HG02623 (cell line): ENCODE measurements at regions not wholly inside any gene's neighbourhood (a gene's known extent, or its start where the extent isn't known, plus 50 kb on each side); places are given as distances from the start of the nearest gene placed in this dataset.

Source experiments
- ATAC-seq: cut with Tn5 transposase; IDR thresholded peaks from one replicate; pipeline ENCODE4 v1.9.1; 2021; ENCODE audit warnings: moderate library complexity; ENCODE audit not compliant: unreplicated experiment

DNA sequence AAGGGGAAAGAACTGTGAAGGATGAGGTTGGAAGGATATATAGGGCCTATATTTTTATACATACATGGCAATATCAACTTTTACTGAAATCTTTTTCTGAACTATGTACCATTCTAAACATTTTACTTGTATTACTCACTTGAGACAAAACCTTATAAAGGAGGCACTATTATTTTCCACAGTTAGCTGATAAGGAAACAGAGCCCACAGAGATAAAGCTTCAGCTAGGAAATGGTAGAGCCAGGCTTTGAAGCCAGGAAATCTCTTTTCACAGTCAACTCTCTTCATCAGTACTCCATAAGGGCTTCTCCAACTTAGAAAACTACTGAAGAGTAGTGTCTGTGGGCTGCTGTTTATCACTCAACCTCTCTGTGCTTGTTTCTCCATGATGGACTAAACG, 613.7 kb downstream of the PRELID2 start:
- ATAC-seq: no peak

- no peak for ATAC-seq
These were observed 614.7 kb downstream of the PRELID2 start for GRCh38 chr5:145220481-145220880.

GRCh38 chr5:145218982-145219381, 616.2 kb downstream of the PRELID2 start:
- no peak for ATAC-seq

DNA sequence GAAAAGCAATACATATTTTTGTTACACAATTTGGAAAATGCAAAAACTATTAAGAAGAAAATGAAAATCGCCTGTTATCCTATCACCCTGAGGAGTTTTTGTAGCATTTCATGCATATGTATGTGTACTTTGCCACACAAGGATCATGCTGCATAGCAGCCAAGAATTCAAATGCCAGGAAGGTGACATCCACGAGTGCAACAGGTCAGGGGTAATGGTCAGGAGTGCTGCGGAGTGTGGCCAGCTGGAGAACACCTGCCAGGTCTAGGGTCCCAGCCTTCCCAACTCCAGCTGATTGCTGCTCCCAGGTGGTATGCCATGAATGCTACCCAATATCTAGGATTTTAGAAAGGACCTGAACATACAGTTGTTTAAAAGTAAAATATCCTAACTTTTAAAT, 617.1 kb downstream of the PRELID2 start:
- ATAC-seq: no peak

GRCh38 chr5:145210020-145210419, 625.1 kb downstream of the PRELID2 start:
- no peak for ATAC-seq

- no peak for ATAC-seq
These were observed 629.6 kb downstream of the PRELID2 start for GRCh38 chr5:145205546-145205945.

- ATAC-seq: no peak
These were observed 630.4 kb downstream of the PRELID2 start for GRCh38 chr5:145204743-145205142.

DNA sequence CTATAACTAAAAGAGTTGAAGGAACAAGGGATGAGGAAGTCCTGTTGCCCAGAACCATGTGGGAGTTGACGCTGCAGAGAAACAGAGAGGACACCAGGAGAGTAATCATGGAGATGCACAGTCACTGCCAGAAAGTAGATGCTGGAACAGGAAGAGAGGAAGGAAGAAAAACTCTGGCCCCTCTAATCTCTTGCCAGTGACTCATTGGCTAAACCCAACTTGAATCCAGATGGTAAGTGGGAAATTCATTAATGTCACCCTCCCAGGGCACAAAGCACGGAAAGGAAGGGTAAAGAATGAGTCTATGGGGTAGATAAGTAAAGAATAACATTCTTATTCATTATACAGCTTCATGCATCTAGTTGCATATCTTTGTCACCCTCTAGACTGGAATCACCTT, 631.9 kb downstream of the PRELID2 start:
- no peak for ATAC-seq

DNA sequence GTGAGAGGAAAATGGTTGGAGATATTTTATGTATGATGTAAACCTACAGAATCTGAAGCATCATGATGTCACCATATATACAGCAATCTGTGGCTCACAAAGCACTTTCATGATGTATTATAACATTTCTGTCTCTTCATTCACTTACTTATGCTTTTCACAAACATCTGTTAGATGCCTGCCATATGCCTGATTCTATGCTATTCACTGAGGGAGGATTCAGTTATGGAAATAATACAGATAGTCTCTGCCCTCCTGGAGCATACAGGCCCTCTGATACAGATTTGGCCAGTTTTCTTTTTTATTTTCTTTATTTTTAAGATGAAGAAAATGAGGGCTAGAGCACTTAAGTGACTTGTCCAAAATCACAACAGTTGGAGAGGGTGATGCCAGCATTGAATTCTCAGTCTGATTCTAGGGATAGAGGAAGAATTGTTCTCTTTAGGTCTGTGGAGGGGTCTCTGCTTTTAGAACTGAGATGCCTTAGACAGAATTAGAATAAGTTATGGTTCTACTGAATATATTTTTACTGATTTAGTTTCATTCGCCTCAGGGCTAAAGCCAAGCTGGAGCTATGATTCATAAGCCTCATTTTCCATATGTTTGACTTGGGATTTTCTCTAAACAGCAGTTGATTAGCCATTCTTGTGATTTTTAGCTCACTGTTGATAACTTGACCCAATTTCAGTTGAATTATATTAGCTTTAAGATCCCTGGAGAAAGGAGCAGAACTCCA, 636.4 kb downstream of the PRELID2 start:
- no peak for ATAC-seq

DNA sequence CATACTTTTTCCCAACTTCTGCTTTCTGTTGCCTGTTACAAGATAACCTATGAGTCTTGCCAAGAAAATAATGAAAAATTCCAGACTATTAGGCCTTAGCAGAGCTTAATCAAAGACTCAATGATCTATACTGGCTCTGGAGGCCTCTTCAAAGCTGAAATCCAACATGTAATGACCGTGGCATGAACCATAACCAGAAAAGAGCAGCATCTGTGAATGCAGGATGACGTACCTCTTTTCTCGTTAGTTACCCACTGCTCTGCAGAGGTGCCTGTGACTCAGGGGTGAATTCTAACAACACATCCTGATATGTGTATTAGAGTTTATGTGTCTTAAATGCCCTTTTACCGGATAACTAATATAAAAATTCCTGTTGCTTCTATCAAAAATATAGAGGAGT, 645.4 kb downstream of the PRELID2 start:
- ATAC-seq: no peak

DNA sequence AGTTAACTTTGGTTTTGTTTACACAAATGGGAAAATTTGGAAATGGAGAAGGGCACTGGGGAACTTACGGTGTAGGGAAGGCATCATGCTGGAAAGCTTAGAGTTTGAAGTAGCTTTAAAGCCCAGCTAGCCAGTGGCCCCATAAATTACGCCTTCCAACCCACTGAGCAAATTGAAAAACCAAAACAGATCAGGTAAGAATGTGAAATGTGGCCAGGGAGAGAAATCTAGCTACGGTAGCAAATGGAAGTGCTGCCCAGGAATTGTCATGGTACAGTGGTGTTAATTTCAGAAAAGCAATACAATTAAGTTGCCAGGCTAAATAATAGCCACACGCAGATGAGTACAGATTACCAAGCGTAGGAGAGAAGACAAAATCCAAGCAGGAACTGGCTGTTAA, 654.8 kb downstream of the PRELID2 start:
- no peak for ATAC-seq

DNA sequence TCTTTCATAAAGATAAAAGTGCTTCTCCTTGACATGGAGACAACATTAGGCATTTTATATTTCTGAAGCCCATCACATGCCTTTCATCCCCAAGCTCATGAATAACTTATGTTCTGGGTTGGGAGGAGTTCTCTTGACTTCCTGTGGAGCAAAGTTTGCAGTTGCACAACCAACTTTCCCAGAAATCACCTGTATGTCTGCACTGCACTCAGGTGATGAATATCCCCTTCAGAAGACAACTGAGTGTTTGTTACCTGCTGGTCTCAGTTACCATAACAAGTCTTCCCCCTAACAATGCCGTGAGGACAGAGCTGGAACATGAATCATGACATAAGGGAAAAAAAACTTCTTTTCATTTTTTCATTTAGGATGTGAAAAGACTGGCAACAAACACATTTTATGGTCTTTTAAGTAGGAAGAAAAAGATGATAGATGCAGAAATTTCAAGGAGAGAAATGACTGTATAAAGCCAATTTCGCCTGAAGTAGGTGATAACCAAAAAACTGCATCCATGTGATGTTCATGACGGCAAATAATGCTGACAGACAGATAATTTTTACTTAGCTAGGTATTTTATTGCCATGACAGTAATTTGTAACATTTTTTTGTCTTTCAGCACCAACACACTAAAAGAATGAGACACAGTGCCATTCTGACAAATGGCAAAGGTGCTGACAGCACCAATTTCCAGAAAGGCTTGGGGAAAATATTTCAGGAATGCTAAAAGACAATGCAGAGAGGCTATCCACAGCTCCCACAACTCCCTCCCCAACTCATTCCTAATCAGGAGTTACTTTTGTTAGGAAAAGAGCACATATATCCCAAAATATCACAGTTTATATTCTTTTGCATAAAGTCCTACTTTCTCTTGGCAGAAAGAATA, 656.3 kb downstream of the PRELID2 start:
- ATAC-seq: no peak

- ATAC-seq: no peak
These were observed 659.1 kb downstream of the PRELID2 start for GRCh38 chr5:145176041-145176440.

DNA sequence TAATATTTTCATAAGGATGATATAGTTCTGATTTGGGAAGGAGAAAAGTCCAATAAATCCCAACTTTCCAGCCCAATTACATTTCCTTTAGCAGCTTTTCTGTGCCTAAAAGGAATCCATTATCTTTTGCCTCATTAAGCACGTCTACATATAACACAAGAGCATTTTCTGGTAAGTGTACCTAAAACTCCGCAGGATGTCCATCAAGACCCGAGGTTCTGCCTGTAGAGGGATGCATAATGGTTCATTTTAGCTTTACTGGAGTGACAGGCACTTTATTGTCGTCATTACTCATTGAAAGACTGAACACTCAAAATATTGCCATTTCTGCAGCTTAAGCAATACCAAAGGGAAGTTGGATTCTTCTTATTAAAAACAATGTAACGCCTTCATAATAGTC, 669.0 kb downstream of the PRELID2 start:
- no peak for ATAC-seq

DNA sequence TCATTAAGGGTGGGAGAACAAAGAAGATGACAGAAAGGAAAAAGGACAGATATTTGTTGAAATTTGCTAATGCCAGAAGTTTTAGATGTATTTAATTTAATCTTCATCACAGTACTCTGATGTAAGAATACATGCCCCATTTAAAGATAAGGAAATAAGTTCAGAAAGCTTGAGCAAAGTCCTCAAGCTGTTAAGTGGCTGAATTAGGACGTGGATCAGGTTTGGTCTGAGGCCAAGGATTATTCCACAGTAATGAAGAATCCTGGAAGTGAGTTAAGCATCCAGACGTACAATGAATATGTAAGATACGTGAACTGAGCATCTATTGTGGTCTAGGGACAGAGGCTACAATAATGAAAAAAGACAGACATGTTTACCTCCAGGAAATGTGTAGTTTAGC, 671.3 kb downstream of the PRELID2 start:
- ATAC-seq: no peak

- no peak for ATAC-seq
These were observed 672.5 kb downstream of the PRELID2 start for GRCh38 chr5:145162626-145163025.

DNA sequence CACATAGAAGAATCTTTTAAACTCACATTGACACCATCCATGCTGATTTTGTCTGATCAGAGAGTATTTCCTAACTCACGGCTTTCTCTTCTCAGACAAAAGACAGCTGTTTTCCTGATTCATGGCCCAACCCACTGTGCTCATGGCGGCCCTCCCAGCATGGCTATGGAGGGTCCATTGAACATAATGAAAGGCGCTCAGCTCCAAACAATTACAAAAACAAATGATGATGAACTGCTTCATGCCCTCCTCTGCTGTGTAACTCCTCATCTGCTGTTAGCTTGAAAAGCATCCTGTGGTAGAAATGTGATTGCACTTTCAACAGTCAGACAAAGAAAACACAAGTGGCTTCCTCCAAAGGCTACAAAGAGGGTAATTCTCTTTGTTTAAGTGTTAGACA, 673.8 kb downstream of the PRELID2 start:
- ATAC-seq: no peak

DNA sequence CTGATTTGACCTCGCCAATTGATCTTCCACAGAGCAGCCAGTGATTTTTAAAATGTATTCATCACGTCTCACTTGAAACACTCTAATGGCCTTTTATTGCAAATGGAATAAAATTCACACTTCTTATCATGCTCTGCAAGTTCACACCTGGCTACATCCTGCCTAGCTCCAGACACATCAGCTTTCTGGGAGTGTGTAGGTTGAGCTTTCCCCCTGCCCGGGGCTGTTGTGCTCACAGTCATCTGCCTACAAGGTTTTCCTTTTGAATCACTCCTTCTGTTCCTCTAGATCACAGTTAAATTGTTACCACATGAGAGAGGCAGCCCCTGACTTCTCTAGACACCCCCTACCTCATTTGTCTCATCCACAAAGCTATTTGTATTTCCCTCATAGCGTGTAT, 674.5 kb downstream of the PRELID2 start:
- no peak for ATAC-seq

DNA sequence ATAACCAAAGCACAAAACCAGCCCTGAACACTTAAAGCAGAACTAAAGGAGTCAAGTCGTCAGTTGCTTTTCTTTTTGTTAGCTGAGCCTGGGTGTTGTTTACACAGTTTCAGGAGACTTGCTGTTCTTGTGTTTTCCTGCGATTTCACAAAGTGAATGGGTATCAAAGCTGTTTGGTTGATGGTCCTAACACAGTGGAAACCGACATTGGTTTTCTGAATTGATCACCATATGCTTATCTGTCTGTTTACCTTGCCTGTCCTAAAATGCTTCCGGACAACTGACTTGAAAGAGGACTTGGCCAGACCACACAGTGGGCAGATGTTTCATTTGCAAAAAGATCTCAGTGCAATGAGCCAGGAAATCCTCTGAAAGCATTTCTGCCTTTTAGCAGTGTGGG, 676.4 kb downstream of the PRELID2 start:
- ATAC-seq: no peak

DNA sequence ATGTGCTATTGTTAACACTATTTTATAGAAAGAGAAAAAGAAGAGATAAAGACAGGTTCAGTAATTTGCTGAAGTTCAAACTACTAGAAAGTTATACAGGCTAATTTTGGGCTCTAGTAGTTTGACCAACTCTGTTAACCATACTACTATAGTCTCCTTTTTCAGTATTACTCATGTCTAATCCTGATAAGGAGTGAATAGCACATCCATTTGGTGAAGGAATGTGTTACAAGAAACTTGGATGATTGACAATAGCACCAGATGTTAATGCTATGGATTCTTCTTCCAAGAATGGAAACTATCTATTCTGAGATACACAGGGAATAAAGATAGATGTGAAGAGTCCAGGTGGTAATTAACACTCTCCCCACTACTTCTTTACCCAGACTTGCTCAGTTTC, 677.3 kb downstream of the PRELID2 start:
- ATAC-seq: no peak

DNA sequence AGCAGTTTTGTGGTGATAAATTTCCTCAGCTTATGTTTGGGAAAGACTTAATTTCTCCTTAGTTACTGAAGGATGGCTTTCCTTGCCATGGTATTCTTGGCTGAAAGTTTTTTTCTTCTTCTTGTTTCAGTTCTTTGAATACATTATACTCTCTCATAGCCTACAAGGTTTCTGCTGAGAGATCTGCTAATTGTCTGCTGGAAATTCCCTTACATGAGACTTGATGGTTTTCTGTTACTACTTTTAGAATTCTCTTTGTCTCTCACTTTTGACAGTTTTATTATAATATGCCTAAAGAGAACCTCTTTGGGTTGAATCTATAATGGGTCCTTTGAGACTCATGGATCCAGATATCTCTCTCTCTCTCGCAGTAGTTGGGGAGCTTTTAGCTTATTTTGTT, 693.6 kb downstream of the PRELID2 start:
- ATAC-seq: no peak

DNA sequence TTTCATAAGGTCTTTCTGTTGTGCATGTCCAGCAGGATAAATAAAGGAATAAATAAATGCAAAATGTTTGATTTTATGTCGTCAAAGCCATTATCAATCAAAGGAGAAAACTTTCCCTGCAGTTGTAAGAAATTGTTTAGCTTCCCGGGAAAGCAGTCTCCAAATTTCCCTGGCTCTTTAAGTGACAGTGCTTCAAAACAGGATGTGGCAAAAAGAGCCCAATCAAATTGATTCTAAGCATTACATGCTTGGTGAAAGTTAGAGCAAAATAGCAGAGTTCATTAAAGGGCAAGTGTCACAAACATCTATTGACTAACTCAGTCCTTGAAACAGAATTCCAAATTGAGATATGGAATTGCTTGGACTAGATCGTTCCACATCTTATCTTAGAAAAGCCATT, 704.1 kb downstream of the PRELID2 start:
- no peak for ATAC-seq
